Ramos (cell line): ENCODE measurements at regions not wholly inside any gene's neighbourhood (a gene's known extent, or its start where the extent isn't known, plus 50 kb on each side); places are given as distances from the start of the nearest gene placed in this dataset.

ENCODE experiments used
- in situ Hi-C: fragments of 300-500 bp; cut with MboI; formaldehyde crosslinking; loops from one replicate; pipeline ENCODE4 v1.14.3; 2022; ENCODE audit warnings: low sequenced_read_pairs; ENCODE audit not compliant: unreplicated experiment

GRCh38 chr2:35409762-35410161 is 945.8 kb upstream of the CRIM1 start:
- in situ Hi-C loops: loop anchor here (25.0 kb wide), 1 partner anchor 1297 kb away; no protein-coding TSS in a partner anchor

- in situ Hi-C loops: loop anchor here (25.0 kb wide), 1 partner anchor 1296 kb away; no protein-coding TSS in a partner anchor
Measured at GRCh38 chr2:35408320-35408719, 947.3 kb upstream of the CRIM1 start.

GRCh38 chr2:35391736-35392442 is 963.7 kb upstream of the CRIM1 start:
- in situ Hi-C loops: no loop called here

GRCh38 chr2:35378791-35379190 is 976.8 kb upstream of the CRIM1 start:
- in situ Hi-C loops: no loop called here

- in situ Hi-C loops: no loop called here
Measured at GRCh38 chr2:35374845-35375244, 980.7 kb upstream of the CRIM1 start.

GRCh38 chr2:35365859-35366258 is 989.7 kb upstream of the CRIM1 start:
- in situ Hi-C loops: no loop called here

GRCh38 chr2:35356332-35356731 is 999.2 kb upstream of the CRIM1 start:
- in situ Hi-C loops: no loop called here

GRCh38 chr2:35355056-35355455 is 1000.5 kb upstream of the CRIM1 start:
- in situ Hi-C loops: no loop called here

GRCh38 chr2:35347561-35347960 is 1008.0 kb upstream of the CRIM1 start:
- in situ Hi-C loops: no loop called here

GRCh38 chr2:35343135-35343534 is 1012.4 kb upstream of the CRIM1 start:
- in situ Hi-C loops: no loop called here

- in situ Hi-C loops: no loop called here
Measured at GRCh38 chr2:35339211-35339610, 1016.4 kb upstream of the CRIM1 start.

- in situ Hi-C loops: no loop called here
Measured at GRCh38 chr2:35337922-35338321, 1017.7 kb upstream of the CRIM1 start.

- in situ Hi-C loops: no loop called here
Measured at GRCh38 chr2:35314049-35314448, 1041.5 kb upstream of the CRIM1 start.

- in situ Hi-C loops: no loop called here
Measured at GRCh38 chr2:35301369-35301768, 1054.2 kb upstream of the CRIM1 start.

- in situ Hi-C loops: no loop called here
Measured at GRCh38 chr2:35298493-35298892, 1057.1 kb upstream of the CRIM1 start.

GRCh38 chr2:35297403-35297802 is 1058.2 kb upstream of the CRIM1 start:
- in situ Hi-C loops: no loop called here

GRCh38 chr2:35294636-35295263 is 1060.8 kb upstream of the CRIM1 start:
- in situ Hi-C loops: no loop called here

GRCh38 chr2:35293261-35293660 is 1062.3 kb upstream of the CRIM1 start:
- in situ Hi-C loops: no loop called here

GRCh38 chr2:35292199-35292598 is 1063.4 kb upstream of the CRIM1 start:
- in situ Hi-C loops: no loop called here

- in situ Hi-C loops: no loop called here
Measured at GRCh38 chr2:35281702-35282101, 1073.9 kb upstream of the CRIM1 start.

- in situ Hi-C loops: no loop called here
Measured at GRCh38 chr2:35255826-35256225, 1099.8 kb upstream of the CRIM1 start.

- in situ Hi-C loops: no loop called here
Measured at GRCh38 chr2:35251156-35251555, 1104.4 kb upstream of the CRIM1 start.
